ENCODE measurements at regions not wholly inside any gene's neighbourhood (a gene's known extent, or its start where the extent isn't known, plus 50 kb on each side); places are given as distances from the start of the nearest gene placed in this dataset.

DNA sequence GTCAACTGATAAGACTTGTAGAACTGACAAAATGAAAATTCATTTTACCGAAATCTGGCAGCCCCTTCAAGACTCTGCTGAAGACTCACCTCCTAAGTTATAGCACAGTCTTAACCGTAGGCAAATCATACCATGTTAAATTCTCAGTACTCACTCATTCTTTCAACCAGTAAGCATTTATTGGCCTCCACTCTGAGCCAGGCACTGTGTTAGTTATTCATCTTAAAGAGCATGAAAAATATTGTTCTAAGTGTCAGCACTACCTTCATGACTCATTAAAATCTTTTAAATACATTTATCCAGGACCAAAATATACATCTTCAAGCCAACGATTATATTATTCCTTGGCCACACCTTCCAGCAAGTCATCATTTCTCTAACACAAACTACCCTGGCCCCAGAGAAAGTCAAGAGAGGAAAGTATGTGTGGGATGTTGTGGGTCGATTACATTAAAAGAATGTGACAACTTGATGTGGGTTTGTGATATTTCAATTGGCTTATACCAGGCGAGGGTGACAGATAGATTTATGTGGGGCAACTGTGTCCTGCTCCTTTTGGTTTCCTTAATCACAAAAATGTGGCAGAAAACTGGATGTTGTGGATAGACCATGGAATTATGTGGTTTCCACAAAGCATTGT, 55.0 kb downstream of the TMEM30B start:
- peaks cover 17% of the 10 kb centered on the region for H3K4me1 ChIP-seq (ENCODE audit: control insufficient read depth, insufficient read depth, low read length)
- peaks cover 2% of the 10 kb centered on the region for H3K27me3 ChIP-seq (ENCODE audit: control insufficient read depth, insufficient read depth, low read length)
- no peak for DNase-seq
- 71% methylated on average over 3 of the region's 5 CpGs for WGBS (ENCODE audit: insufficient coverage)
- H3K36me3 ChIP-seq (ENCODE audit: control insufficient read depth, insufficient read depth, low read length): no peaks in the 10 kb centered on the region
- H3K9me3 ChIP-seq (replicated peaks; ENCODE audit: control insufficient read depth, low read depth, low read length): no peaks in the 10 kb centered on the region
- no peak overlapping the region for H3K4me3 ChIP-seq (ENCODE audit: low read length)
- H3K27ac ChIP-seq (ENCODE audit: low read length): no peak overlapping the region

DNA sequence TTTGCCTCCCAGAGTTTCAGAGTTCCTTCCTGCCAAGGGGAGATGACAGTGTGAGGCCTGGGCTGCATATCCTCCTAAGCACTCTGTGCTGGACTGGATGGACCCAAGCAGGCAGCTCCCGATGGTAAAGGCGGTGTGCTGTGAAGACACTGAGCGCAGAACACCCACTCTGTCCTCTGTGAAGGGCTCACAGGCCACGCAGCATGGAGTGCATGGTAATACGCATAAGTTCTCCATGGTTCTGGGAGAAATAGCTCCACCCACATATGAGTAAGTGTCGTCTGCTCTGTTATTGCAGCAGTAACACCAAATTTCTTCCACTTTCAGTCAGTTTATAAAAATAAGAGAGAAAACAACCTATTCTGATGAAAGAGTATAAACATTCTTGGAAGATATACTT, 55.8 kb downstream of the TMEM30B start:
- Histone ChIP-seq H3K4me3 (ENCODE audit: low read length) (no peak overlapping the region), H3K4me1 (ENCODE audit: control insufficient read depth, insufficient read depth, low read length) (peaks cover 17% of the 10 kb centered on the region), H3K9me3 (replicated peaks; ENCODE audit: control insufficient read depth, low read depth, low read length) (no peaks in the 10 kb centered on the region), H3K27me3 (ENCODE audit: control insufficient read depth, insufficient read depth, low read length) (peaks cover 2% of the 10 kb centered on the region), H3K27ac (ENCODE audit: low read length) (no peak overlapping the region), H3K36me3 (ENCODE audit: control insufficient read depth, insufficient read depth, low read length) (no peaks in the 10 kb centered on the region)
- 83% methylated on average over 3 of the region's 6 CpGs for WGBS (ENCODE audit: insufficient coverage)
- DNase-seq: no peak

DNA sequence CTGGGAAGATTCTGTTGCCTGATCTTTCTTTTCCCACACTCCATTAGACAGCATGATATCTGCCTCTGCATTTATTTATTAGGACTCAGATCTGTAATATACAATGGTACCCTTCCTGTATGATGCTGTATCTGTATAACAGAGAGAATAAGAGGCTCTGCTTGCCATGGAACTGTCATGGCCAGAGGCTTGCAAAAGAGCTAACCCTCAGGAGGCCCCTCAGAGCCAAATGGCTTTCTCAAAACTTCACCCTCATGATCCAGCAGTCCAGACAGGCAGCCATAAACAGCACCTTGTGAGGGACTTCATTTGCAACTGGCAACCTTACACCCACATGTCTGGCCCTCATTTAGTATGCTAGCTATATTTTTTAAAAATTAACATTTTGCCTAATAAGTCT, 57.6 kb downstream of the TMEM30B start:
- Histone ChIP-seq H3K27ac (ENCODE audit: low read length) (no peak overlapping the region), H3K9me3 (replicated peaks; ENCODE audit: control insufficient read depth, low read depth, low read length) (no peaks in the 10 kb centered on the region), H3K27me3 (ENCODE audit: control insufficient read depth, insufficient read depth, low read length) (peaks cover 2% of the 10 kb centered on the region), H3K36me3 (ENCODE audit: control insufficient read depth, insufficient read depth, low read length) (no peaks in the 10 kb centered on the region), H3K4me3 (ENCODE audit: low read length) (no peak overlapping the region), H3K4me1 (ENCODE audit: control insufficient read depth, insufficient read depth, low read length) (peaks cover 12% of the 10 kb centered on the region)
- DNase-seq: no peak

DNA sequence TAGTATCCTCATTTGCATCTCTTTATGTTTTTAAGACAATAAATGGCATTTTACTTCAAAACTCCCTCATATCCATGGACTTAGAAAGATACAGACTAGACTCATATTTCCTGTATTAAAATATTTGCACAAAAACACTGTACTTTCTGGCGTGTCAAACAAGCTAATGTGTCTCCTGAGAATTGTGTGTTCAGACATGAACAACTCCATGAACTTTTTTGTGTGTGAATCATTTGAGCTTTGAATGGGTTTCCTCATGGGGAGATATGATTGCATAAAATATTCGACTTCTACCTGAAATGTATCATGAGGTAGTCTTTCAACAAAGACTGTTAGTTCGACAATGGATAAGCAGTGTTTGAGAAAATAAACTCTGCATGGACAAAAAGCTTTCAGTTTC, 58.8 kb downstream of the TMEM30B start:
- DNase-seq: peak; percentile 70
- WGBS (ENCODE audit: insufficient coverage): no CpG with 5 or more reads among the region's 3 CpGs
- no peaks in the 10 kb centered on the region for H3K36me3 ChIP-seq (ENCODE audit: control insufficient read depth, insufficient read depth, low read length)
- H3K27me3 ChIP-seq (ENCODE audit: control insufficient read depth, insufficient read depth, low read length): peaks cover 2% of the 10 kb centered on the region
- H3K4me1 ChIP-seq (ENCODE audit: control insufficient read depth, insufficient read depth, low read length): peaks cover 17% of the 10 kb centered on the region
- H3K9me3 ChIP-seq (replicated peaks; ENCODE audit: control insufficient read depth, low read depth, low read length): no peaks in the 10 kb centered on the region
- H3K27ac ChIP-seq (ENCODE audit: low read length): no peak overlapping the region
- no peak overlapping the region for H3K4me3 ChIP-seq (ENCODE audit: low read length)

DNA sequence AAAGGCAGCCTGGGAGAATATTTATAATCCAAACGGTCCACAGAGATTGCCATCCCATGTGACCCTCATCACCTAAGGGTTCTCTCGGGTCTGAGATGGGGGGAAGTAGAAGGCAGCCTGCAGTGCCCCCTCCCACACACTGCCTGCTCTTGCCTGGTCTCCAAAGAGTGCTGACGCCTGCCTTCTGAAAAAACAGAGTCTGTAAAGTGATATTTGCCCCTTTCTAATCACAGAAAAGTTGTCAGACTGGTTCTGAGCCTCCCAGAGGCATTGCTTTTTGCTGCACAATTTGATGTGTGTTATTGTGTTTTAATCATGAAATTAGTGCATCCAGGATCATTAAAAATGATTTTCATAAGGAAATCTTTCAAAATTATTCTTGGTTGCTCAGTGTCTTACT, 59.2 kb downstream of the TMEM30B start:
- no peak overlapping the region for H3K27ac ChIP-seq (ENCODE audit: low read length)
- H3K4me3 ChIP-seq (ENCODE audit: low read length): no peak overlapping the region
- no peak for DNase-seq
- H3K9me3 ChIP-seq (replicated peaks; ENCODE audit: control insufficient read depth, low read depth, low read length): no peaks in the 10 kb centered on the region
- no peaks in the 10 kb centered on the region for H3K36me3 ChIP-seq (ENCODE audit: control insufficient read depth, insufficient read depth, low read length)
- peaks cover 20% of the 10 kb centered on the region for H3K4me1 ChIP-seq (ENCODE audit: control insufficient read depth, insufficient read depth, low read length)
- no CpG with 5 or more reads among the region's 3 CpGs for WGBS (ENCODE audit: insufficient coverage)
- peaks cover 2% of the 10 kb centered on the region for H3K27me3 ChIP-seq (ENCODE audit: control insufficient read depth, insufficient read depth, low read length)

DNA sequence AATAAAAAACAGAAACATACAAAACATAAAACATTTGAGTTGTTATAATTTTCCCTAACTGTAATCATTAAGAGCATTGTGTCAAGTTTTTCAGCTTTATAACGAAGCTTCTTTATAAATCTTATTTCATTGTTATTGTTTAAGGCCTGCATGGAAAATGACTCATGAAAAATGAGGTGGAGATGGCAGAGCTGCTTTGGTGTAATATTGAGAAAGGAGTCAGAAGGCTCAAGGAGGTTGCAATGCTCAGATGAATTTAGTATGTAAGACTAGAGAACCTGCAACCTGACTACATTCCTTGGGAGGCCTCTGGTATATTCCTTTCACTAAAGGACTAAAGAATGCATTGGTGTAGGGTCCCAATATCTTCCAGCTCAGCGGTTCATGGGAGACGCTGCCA, 61.5 kb downstream of the TMEM30B start:
- DNase-seq: no peak
- no peak overlapping the region for H3K4me3 ChIP-seq (ENCODE audit: low read length)
- H3K9me3 ChIP-seq (replicated peaks; ENCODE audit: control insufficient read depth, low read depth, low read length): no peaks in the 10 kb centered on the region
- H3K36me3 ChIP-seq (ENCODE audit: control insufficient read depth, insufficient read depth, low read length): no peaks in the 10 kb centered on the region
- no peaks in the 10 kb centered on the region for H3K27me3 ChIP-seq (ENCODE audit: control insufficient read depth, insufficient read depth, low read length)
- WGBS (ENCODE audit: insufficient coverage): no CpG with 5 or more reads among the region's 3 CpGs
- no peak overlapping the region for H3K27ac ChIP-seq (ENCODE audit: low read length)
- H3K4me1 ChIP-seq (ENCODE audit: control insufficient read depth, insufficient read depth, low read length): peaks cover 22% of the 10 kb centered on the region

DNA sequence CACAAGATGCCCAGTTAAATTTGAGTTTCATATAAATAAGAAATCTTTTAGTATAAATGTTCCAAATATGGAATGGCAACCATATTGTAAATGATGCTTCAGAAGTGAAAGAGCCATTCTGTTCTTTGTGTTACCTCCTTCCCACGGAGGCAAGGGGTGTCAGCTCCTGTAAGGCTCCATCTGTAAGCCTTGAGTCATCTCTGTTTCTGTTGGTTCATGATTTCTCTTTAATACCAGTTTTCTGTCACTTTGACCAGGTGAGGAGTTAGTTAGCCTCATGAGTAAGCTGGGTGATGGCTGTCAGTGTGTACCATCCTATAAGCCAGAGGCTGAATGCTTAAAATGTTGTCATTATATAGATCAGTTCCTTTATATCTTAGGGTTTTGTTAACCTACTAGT, 61.9 kb downstream of the TMEM30B start:
- H3K36me3 ChIP-seq (ENCODE audit: control insufficient read depth, insufficient read depth, low read length): no peaks in the 10 kb centered on the region
- no CpG with 5 or more reads among the region's 1 CpG for WGBS (ENCODE audit: insufficient coverage)
- no peaks in the 10 kb centered on the region for H3K27me3 ChIP-seq (ENCODE audit: control insufficient read depth, insufficient read depth, low read length)
- no peak overlapping the region for H3K4me3 ChIP-seq (ENCODE audit: low read length)
- peaks cover 22% of the 10 kb centered on the region for H3K4me1 ChIP-seq (ENCODE audit: control insufficient read depth, insufficient read depth, low read length)
- no peak overlapping the region for H3K27ac ChIP-seq (ENCODE audit: low read length)
- DNase-seq: no peak
- no peaks in the 10 kb centered on the region for H3K9me3 ChIP-seq (replicated peaks; ENCODE audit: control insufficient read depth, low read depth, low read length)

DNA sequence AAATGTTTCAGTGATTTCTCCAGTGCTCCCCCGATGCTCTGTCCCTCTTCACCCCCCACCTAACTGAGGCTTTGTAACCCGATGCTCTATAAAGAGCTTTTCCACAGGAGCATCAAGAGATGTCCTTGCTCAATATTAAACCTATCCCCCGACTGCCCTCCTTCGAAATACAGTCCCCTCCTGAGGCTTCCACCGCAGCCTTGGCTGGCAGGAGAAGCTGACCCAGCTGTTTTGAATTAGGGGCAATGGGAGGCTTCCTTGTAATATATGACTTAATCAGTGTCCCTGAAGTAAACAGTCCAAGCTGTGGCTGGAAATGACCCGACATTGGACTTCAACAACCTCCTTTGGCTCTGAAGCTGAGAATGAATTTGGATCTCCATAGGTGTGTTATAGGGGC, 62.4 kb downstream of the TMEM30B start:
- no peaks in the 10 kb centered on the region for H3K9me3 ChIP-seq (replicated peaks; ENCODE audit: control insufficient read depth, low read depth, low read length)
- WGBS (ENCODE audit: insufficient coverage): 25% methylated on average over 2 of the region's 6 CpGs
- no peaks in the 10 kb centered on the region for H3K36me3 ChIP-seq (ENCODE audit: control insufficient read depth, insufficient read depth, low read length)
- H3K27me3 ChIP-seq (ENCODE audit: control insufficient read depth, insufficient read depth, low read length): no peaks in the 10 kb centered on the region
- no peak overlapping the region for H3K27ac ChIP-seq (ENCODE audit: low read length)
- DNase-seq: peak; percentile 71
- no peak overlapping the region for H3K4me3 ChIP-seq (ENCODE audit: low read length)
- H3K4me1 ChIP-seq (ENCODE audit: control insufficient read depth, insufficient read depth, low read length): peaks cover 24% of the 10 kb centered on the region

DNA sequence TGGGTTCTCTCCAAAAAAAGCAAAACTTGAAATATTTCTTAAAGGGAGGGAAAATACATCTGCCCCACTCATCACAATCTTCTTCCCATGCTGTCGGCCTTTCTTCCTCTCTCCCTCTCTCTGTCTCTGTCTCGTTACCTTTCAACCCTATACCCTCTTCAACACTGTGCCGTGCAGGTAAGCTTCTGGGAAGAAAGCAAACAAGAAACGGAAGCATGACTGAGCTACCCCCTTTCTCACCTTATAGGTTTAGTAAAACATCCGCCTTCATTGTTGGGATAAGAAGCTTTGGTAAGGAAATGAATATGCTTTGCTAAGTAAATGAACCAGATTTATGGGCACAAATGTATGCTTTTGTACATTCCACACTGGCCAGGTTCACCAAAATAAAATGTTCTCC, 63.0 kb downstream of the TMEM30B start:
- Histone ChIP-seq H3K27ac (ENCODE audit: low read length) (no peak overlapping the region), H3K9me3 (replicated peaks; ENCODE audit: control insufficient read depth, low read depth, low read length) (no peaks in the 10 kb centered on the region)
- DNase-seq: no peak

DNA sequence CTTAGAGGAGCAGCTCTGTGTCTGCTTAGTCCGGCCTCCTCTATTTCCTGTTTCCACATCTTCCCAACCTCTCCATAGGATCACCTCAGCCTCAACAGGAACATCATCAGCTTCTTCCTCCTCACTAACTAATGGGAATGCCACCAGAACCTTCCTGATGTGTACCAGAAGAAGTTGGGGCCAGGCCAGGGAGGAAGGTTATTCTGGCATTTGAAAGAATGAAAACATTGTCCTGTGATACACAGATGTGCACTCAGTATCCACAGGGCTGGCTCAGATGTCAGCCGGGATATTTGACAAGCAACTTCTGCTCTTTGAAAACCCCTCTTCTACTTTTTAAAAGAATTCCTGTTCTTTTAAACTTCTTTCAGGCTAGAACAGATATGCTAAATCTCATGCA, 63.6 kb downstream of the TMEM30B start:
- Histone ChIP-seq H3K27ac (ENCODE audit: low read length) (no peak overlapping the region), H3K9me3 (replicated peaks; ENCODE audit: control insufficient read depth, low read depth, low read length) (no peaks in the 10 kb centered on the region), H3K27me3 (ENCODE audit: control insufficient read depth, insufficient read depth, low read length) (no peaks in the 10 kb centered on the region), H3K4me1 (ENCODE audit: control insufficient read depth, insufficient read depth, low read length) (peaks cover 32% of the 10 kb centered on the region), H3K36me3 (ENCODE audit: control insufficient read depth, insufficient read depth, low read length) (no peaks in the 10 kb centered on the region), H3K4me3 (ENCODE audit: low read length) (no peak overlapping the region)
- WGBS (ENCODE audit: insufficient coverage): 43% methylated on average over 1 of the region's 2 CpGs
- no peak for DNase-seq

More for the DNA sequence above, 63.0 kb downstream of the TMEM30B start:
- Histone ChIP-seq H3K4me1 (ENCODE audit: control insufficient read depth, insufficient read depth, low read length) (peaks cover 25% of the 10 kb centered on the region), H3K36me3 (ENCODE audit: control insufficient read depth, insufficient read depth, low read length) (no peaks in the 10 kb centered on the region), H3K27me3 (ENCODE audit: control insufficient read depth, insufficient read depth, low read length) (no peaks in the 10 kb centered on the region), H3K4me3 (ENCODE audit: low read length) (no peak overlapping the region)
- WGBS (ENCODE audit: insufficient coverage): 20% methylated on average over 1 of the region's 5 CpGs

Measured in muscle of leg (tissue), 3 donors.